Peyer's patch (tissue), 4 donors: ENCODE measurements at regions not wholly inside any gene's neighbourhood (a gene's known extent, or its start where the extent isn't known, plus 50 kb on each side); places are given as distances from the start of the nearest gene placed in this dataset.

Source experiments
- CTCF ChIP-seq, 6 experiments: fragments of 450-650 bp in 4 of 6; fragments of 200-600 bp in 2 of 6; sonication (generic) in 1 of 6; IDR thresholded peaks; one replicate each; pipeline ENCODE4 v1.5.1; 2017 to 2019; ENCODE audit warnings: antibody characterized with exemption in 6 of 6, mild to moderate bottlenecking in 3 of 6, moderate library complexity in 1 of 6
- POLR2A ChIP-seq, 2 donors: fragments of 450-650 bp; IDR thresholded peaks; one replicate each; pipeline ENCODE4 v1.5.1; 2017; ENCODE audit warnings: antibody characterized with exemption in 2 of 2, mild to moderate bottlenecking in 2 of 2, moderate library complexity in 2 of 2

- TF ChIP-seq CTCF (IDR thresholded peaks at IDR 0.05) (no peak), POLR2A (IDR thresholded peaks at IDR 0.05) (no peak)
Measured at GRCh38 chr2:20913491-20913890, 90.6 kb upstream of the LDAH start.
